SK-N-SH (cell line): ENCODE measurements at regions not wholly inside any gene's neighbourhood (a gene's known extent, or its start where the extent isn't known, plus 50 kb on each side); places are given as distances from the start of the nearest gene placed in this dataset.

Experiments used
- CTCF ChIP-seq: fragments of 200-600 bp; sonication (generic); IDR thresholded peaks from 2 replicates; pipeline ENCODE4 v1.6.1; 2017; ENCODE audit warnings: antibody characterized with exemption, mild to moderate bottlenecking, moderate library complexity
- NFIC ChIP-seq: IDR thresholded peaks from 2 replicates; pipeline ENCODE4 v1.4.0; 2012; ENCODE audit warnings: borderline replicate concordance
- POLR2AphosphoS5 ChIP-seq: IDR thresholded peaks from 2 replicates; pipeline ENCODE4 v1.6.1; 2012; ENCODE audit warnings: low read depth, low read length

DNA sequence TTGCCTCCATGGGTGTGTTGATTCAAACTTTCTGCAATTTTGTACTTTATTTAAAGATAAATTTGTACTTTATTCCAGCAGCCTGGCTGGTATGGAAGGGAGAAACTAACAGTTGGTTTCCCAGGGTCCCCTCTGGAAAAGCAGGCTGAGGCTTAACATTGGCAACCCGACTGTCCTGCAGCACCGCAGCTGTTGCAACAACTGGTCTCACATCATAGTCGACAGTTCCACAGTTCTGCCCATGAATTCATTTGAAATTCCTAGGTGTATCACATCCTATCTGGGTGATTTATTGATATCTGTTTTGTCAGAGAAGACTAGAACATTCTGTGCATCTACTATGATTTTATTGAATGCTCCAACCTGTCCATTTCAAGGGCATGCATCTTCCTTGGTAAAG is 98.8 kb upstream of the GATB start:
- TF ChIP-seq NFIC (no peak), POLR2AphosphoS5 (no peak), CTCF (no peak)
